ENCODE measurements at regions not wholly inside any gene's neighbourhood (a gene's known extent, or its start where the extent isn't known, plus 50 kb on each side); places are given as distances from the start of the nearest gene placed in this dataset.

GRCh38 chr2:146173934-146174333 is 1654.0 kb upstream of the ZEB2 start:
- Histone ChIP-seq H3K4me1 (ENCODE audit: low read depth) (no peaks in the 10 kb centered on the region), H3K4me3 (no peak overlapping the region), H3K27ac (no peak overlapping the region), H3K27me3 (no peaks in the 10 kb centered on the region), H3K9me3 (ENCODE audit: low read depth) (no peaks in the 10 kb centered on the region), H3K36me3 (no peaks in the 10 kb centered on the region)
- TF ChIP-seq, protein P1, sequence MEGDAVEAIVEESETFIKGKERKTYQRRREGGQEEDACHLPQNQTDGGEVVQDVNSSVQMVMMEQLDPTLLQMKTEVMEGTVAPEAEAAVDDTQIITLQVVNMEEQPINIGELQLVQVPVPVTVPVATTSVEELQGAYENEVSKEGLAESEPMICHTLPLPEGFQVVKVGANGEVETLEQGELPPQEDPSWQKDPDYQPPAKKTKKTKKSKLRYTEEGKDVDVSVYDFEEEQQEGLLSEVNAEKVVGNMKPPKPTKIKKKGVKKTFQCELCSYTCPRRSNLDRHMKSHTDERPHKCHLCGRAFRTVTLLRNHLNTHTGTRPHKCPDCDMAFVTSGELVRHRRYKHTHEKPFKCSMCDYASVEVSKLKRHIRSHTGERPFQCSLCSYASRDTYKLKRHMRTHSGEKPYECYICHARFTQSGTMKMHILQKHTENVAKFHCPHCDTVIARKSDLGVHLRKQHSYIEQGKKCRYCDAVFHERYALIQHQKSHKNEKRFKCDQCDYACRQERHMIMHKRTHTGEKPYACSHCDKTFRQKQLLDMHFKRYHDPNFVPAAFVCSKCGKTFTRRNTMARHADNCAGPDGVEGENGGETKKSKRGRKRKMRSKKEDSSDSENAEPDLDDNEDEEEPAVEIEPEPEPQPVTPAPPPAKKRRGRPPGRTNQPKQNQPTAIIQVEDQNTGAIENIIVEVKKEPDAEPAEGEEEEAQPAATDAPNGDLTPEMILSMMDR (IDR thresholded peaks at IDR 0.05; ENCODE audit: low read depth, low read length) = no peak
- DNase-seq (ENCODE audit: low read depth in 1 of 2, low spot score in 1 of 2) = no peak

DNA sequence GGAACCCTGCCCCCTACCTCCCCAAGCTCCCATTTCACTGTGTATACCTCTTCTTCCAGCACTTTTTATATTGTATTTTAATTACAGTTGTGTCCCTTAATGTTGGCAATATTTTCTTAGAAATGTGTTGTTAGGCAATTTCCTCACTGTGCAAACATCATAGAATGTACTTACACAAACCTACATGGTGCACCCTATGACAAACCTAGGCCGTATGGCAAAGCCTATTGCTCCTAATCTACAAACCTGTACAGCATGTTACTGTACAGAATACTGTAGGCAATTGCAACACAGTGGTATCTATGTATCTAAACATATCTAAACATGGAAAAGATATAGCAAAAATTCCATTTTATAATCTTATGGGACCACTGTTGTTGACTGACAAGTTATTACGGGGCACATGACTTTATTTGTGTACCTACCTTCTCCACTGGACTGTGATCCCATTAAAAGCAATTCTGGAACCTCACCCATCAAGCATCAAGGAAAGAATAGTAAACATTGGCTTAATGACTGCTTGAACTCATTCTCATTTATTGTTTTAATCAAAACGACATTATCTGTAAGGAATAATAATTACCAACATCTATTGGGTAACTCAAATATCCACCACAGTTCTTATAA is 1641.5 kb upstream of the ZEB2 start:
- H3K4me1 ChIP-seq (ENCODE audit: low read depth) = no peaks in the 10 kb centered on the region
- H3K27me3 ChIP-seq = no peaks in the 10 kb centered on the region
- no peak overlapping the region for H3K27ac ChIP-seq
- H3K4me3 ChIP-seq = no peak overlapping the region
- H3K36me3 ChIP-seq = no peaks in the 10 kb centered on the region
- TF ChIP-seq, protein P1 (IDR thresholded peaks at IDR 0.05; ENCODE audit: low read depth, low read length) = no peak
- DNase-seq (ENCODE audit: low read depth in 1 of 2, low spot score in 1 of 2) = no peak
- no peaks in the 10 kb centered on the region for H3K9me3 ChIP-seq (ENCODE audit: low read depth)

DNA sequence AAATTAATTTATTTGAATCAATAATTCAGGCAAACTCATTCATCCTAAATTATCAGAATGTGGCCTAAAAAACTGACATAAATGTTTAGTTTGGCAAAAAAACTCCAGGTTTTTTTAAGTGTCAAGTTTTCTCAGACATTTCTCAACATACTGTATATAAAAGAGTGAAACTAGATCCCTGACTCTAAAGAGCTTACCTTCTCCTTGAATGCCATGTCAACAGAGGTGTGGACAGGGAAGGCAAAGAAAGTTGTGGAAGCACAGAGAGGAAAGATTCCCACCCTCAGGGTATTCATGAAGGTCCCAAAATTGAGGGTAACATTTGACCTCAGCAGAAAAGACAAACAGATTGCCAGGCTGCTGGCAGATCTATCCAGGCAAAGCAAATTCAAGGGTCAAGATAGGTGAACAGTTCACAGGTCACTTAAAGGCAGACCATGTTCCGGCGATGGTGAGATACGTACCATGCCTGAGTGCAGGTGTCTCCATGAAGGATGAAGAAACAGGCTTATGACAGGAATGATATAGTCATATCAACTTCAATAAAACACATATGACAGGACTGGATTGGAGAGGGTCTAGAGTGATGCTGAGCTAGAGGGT is 1638.3 kb upstream of the ZEB2 start:
- H3K9me3 ChIP-seq (ENCODE audit: low read depth) = no peaks in the 10 kb centered on the region
- no peak overlapping the region for H3K27ac ChIP-seq
- no peaks in the 10 kb centered on the region for H3K27me3 ChIP-seq

GRCh38 chr2:146147448-146148012 is 1627.6 kb upstream of the ZEB2 start:
- Histone ChIP-seq H3K27ac (no peak overlapping the region), H3K4me3 (no peak overlapping the region), H3K36me3 (no peaks in the 10 kb centered on the region), H3K27me3 (no peaks in the 10 kb centered on the region), H3K4me1 (ENCODE audit: low read depth) (no peaks in the 10 kb centered on the region), H3K9me3 (ENCODE audit: low read depth) (no peaks in the 10 kb centered on the region)
- DNase-seq (ENCODE audit: low read depth in 1 of 2, low spot score in 1 of 2) = peak in 1 of 2 donors; percentile 30
- TF ChIP-seq, protein P1 (IDR thresholded peaks at IDR 0.05; ENCODE audit: low read depth, low read length) = peak; percentile 24

More for the DNA sequence above, 1638.3 kb upstream of the ZEB2 start:
- Histone ChIP-seq H3K4me1 (ENCODE audit: low read depth) (no peaks in the 10 kb centered on the region), H3K4me3 (no peak overlapping the region), H3K36me3 (no peaks in the 10 kb centered on the region)
- TF ChIP-seq, protein P1 (IDR thresholded peaks at IDR 0.05; ENCODE audit: low read depth, low read length) = no peak
- no peak for DNase-seq (ENCODE audit: low read depth in 1 of 2, low spot score in 1 of 2)

GRCh38 chr2:146143971-146144370 is 1624.1 kb upstream of the ZEB2 start:
- Histone ChIP-seq H3K4me1 (ENCODE audit: low read depth) (no peaks in the 10 kb centered on the region), H3K4me3 (no peak overlapping the region), H3K9me3 (ENCODE audit: low read depth) (no peaks in the 10 kb centered on the region), H3K27me3 (no peaks in the 10 kb centered on the region), H3K36me3 (no peaks in the 10 kb centered on the region), H3K27ac (no peak overlapping the region)
- DNase-seq (ENCODE audit: low read depth in 1 of 2, low spot score in 1 of 2) = no peak
- TF ChIP-seq, protein P1 (IDR thresholded peaks at IDR 0.05; ENCODE audit: low read depth, low read length) = no peak
